ENCODE measurements at regions not wholly inside any gene's neighbourhood (a gene's known extent, or its start where the extent isn't known, plus 50 kb on each side); places are given as distances from the start of the nearest gene placed in this dataset.
A peak's percentile ranks its signal among the peaks of the same experiment; 100 is the strongest.
"Not testable (repeated sequence)": the region's sequence is repeated elsewhere in the genome, so short reads cannot be mapped to it uniquely, and the experiment has no call there.

- TF ChIP-seq CTCF (IDR thresholded peaks at IDR 0.05; ENCODE audit: borderline replicate concordance, control extremely low read depth, extremely low read depth, insufficient read depth, missing control alignments), result peak; percentile 54
- in situ Hi-C loops (cut with MboI; ENCODE audit: low sequenced_read_pairs, unreplicated experiment), result no loop called here
- DNase-seq (ENCODE audit: low spot score), result peak; percentile 92
These were observed 52.5 kb upstream of the ROPN1B start for GRCh38 chr3:125916376-125916978.

- DNase-seq (ENCODE audit: low spot score); in situ Hi-C loops (cut with MboI; ENCODE audit: low sequenced_read_pairs, unreplicated experiment): not testable (repeated sequence)
These were observed 51.9 kb upstream of the ROPN1B start for GRCh38 chr3:125917020-125917549.

- DNase-seq (ENCODE audit: low spot score); in situ Hi-C loops (cut with MboI; ENCODE audit: low sequenced_read_pairs, unreplicated experiment): not testable (repeated sequence)
These were observed 51.0 kb upstream of the ROPN1B start for GRCh38 chr3:125918024-125918423.

- in situ Hi-C loops (cut with MboI; ENCODE audit: low sequenced_read_pairs, unreplicated experiment), result not testable (repeated sequence)
These were observed 50.5 kb upstream of the ROPN1B start for GRCh38 chr3:125918451-125918850.

GRCh38 chr3:125918866-125919265, 50.1 kb upstream of the ROPN1B start:
- DNase-seq (ENCODE audit: low spot score); in situ Hi-C loops (cut with MboI; ENCODE audit: low sequenced_read_pairs, unreplicated experiment): not testable (repeated sequence)

More at GRCh38 chr3:125918451-125918850, 50.5 kb upstream of the ROPN1B start:
- not testable (repeated sequence) for DNase-seq (ENCODE audit: low spot score)

Measured in GM13976 (cell line).